PFSK-1 (cell line): ENCODE measurements at regions not wholly inside any gene's neighbourhood (a gene's known extent, or its start where the extent isn't known, plus 50 kb on each side); places are given as distances from the start of the nearest gene placed in this dataset.

ENCODE experiments used
- FOXP2 ChIP-seq: optimal IDR thresholded peaks from 2 replicates; pipeline ENCODE3; 2011; ENCODE audit warnings: borderline replicate concordance, control low read depth, inconsistent platforms; ENCODE audit not compliant: insufficient read depth; ENCODE audit errors: extremely low read length, extremely low read depth
- POLR2AphosphoS5 ChIP-seq: IDR thresholded peaks from 2 replicates; pipeline ENCODE4 v1.6.1; 2012; ENCODE audit warnings: low read depth, mild to moderate bottlenecking, control low read depth, low read length, moderate library complexity
- REST ChIP-seq, 2 experiments: IDR thresholded peaks; 2 replicates each; pipeline versions ENCODE4 v1.6.1 to v1.8.0; 2011 to 2012; ENCODE audit warnings: low read depth in 2 of 2, low read length in 2 of 2, control low read depth in 1 of 2, inconsistent platforms in 1 of 2, mild to moderate bottlenecking in 1 of 2, moderate library complexity in 1 of 2; ENCODE audit not compliant: insufficient read depth in 1 of 2
- SIN3A ChIP-seq: IDR thresholded peaks from 2 replicates; pipeline ENCODE4 v1.6.1; 2012; ENCODE audit warnings: mild to moderate bottlenecking, low read length, moderate library complexity, borderline replicate concordance; ENCODE audit not compliant: insufficient read depth
- TAF1 ChIP-seq: IDR thresholded peaks from 2 replicates; pipeline ENCODE4 v1.6.1; 2012; ENCODE audit warnings: low read length, control low read depth, borderline replicate concordance; ENCODE audit not compliant: insufficient read depth

GRCh38 chr13:109836629-109837607, 50.5 kb upstream of the IRS2 start:
- TF ChIP-seq TAF1 = no peak
- TF ChIP-seq FOXP2 = no peak
- TF ChIP-seq REST (IDR thresholded peaks at IDR 0.05; ENCODE audit: insufficient read depth in 1 of 2, low read depth in 2 of 2, low read length in 2 of 2) = no peak
- no peak for TF ChIP-seq POLR2AphosphoS5
- TF ChIP-seq SIN3A = no peak
